ENCODE measurements at regions not wholly inside any gene's neighbourhood (a gene's known extent, or its start where the extent isn't known, plus 50 kb on each side); places are given as distances from the start of the nearest gene placed in this dataset.

- no peak for DNase-seq
- no peaks in the 10 kb centered on the region for H3K4me1 Mint-ChIP-seq
Measured at GRCh38 chr5:125277494-125278154, 531.2 kb upstream of the ZNF608 start.

GRCh38 chr5:125278711-125279110 is 532.3 kb upstream of the ZNF608 start:
- ATAC-seq: no peak
- CTCF ChIA-PET: no interaction called here
- no peak overlapping the region for H3K4me3 Mint-ChIP-seq

More at GRCh38 chr5:125277494-125278154, 531.2 kb upstream of the ZNF608 start:
- H3K36me3 Mint-ChIP-seq: no peaks in the 10 kb centered on the region
- CTCF ChIA-PET: no interaction called here
- H3K27me3 Mint-ChIP-seq: no peaks in the 10 kb centered on the region
- no peaks in the 10 kb centered on the region for H3K9me3 Mint-ChIP-seq (ENCODE audit: low read depth)
- no peak overlapping the region for H3K27ac Mint-ChIP-seq
- H3K4me3 Mint-ChIP-seq: no peak overlapping the region
- no peak for ATAC-seq

GRCh38 chr5:125281667-125282066 is 535.2 kb upstream of the ZNF608 start:
- H3K4me1 Mint-ChIP-seq: no peaks in the 10 kb centered on the region
- no peaks in the 10 kb centered on the region for H3K36me3 Mint-ChIP-seq
- DNase-seq (no peak), ATAC-seq (no peak)
- no peak overlapping the region for H3K4me3 Mint-ChIP-seq
- H3K27ac Mint-ChIP-seq: no peak overlapping the region
- no peaks in the 10 kb centered on the region for H3K27me3 Mint-ChIP-seq
- CTCF ChIA-PET: no interaction called here
- no peaks in the 10 kb centered on the region for H3K9me3 Mint-ChIP-seq (ENCODE audit: low read depth)

More at GRCh38 chr5:125278711-125279110, 532.3 kb upstream of the ZNF608 start:
- Mint-ChIP-seq H3K27me3 (no peaks in the 10 kb centered on the region), H3K36me3 (no peaks in the 10 kb centered on the region), H3K27ac (no peak overlapping the region), H3K4me1 (no peaks in the 10 kb centered on the region), H3K9me3 (ENCODE audit: low read depth) (no peaks in the 10 kb centered on the region)
- no peak for DNase-seq

GRCh38 chr5:125283372-125283771 is 536.9 kb upstream of the ZNF608 start:
- Mint-ChIP-seq H3K4me3 (no peak overlapping the region), H3K27ac (no peak overlapping the region), H3K4me1 (no peaks in the 10 kb centered on the region), H3K36me3 (no peaks in the 10 kb centered on the region), H3K27me3 (no peaks in the 10 kb centered on the region), H3K9me3 (ENCODE audit: low read depth) (no peaks in the 10 kb centered on the region)
- DNase-seq (no peak), ATAC-seq (no peak)
- CTCF ChIA-PET: no interaction called here

- DNase-seq (no peak), ATAC-seq (no peak)
- Mint-ChIP-seq H3K4me1 (no peaks in the 10 kb centered on the region), H3K9me3 (ENCODE audit: low read depth) (no peaks in the 10 kb centered on the region), H3K4me3 (no peak overlapping the region), H3K27ac (no peak overlapping the region), H3K27me3 (no peaks in the 10 kb centered on the region), H3K36me3 (no peaks in the 10 kb centered on the region)
- CTCF ChIA-PET: no interaction called here
Measured at GRCh38 chr5:125286271-125286670, 539.8 kb upstream of the ZNF608 start.

GRCh38 chr5:125289606-125290005 is 543.2 kb upstream of the ZNF608 start:
- H3K27ac Mint-ChIP-seq: no peak overlapping the region

GRCh38 chr5:125290935-125291334 is 544.5 kb upstream of the ZNF608 start:
- no peak overlapping the region for H3K4me3 Mint-ChIP-seq
- H3K27me3 Mint-ChIP-seq: no peaks in the 10 kb centered on the region
- no peaks in the 10 kb centered on the region for H3K36me3 Mint-ChIP-seq
- H3K4me1 Mint-ChIP-seq: no peaks in the 10 kb centered on the region
- DNase-seq: no peak
- H3K27ac Mint-ChIP-seq: no peak overlapping the region
- peaks cover 2% of the 10 kb centered on the region for H3K9me3 Mint-ChIP-seq (ENCODE audit: low read depth)
- no peak for ATAC-seq
- CTCF ChIA-PET: no interaction called here

More at GRCh38 chr5:125289606-125290005, 543.2 kb upstream of the ZNF608 start:
- CTCF ChIA-PET: no interaction called here
- ATAC-seq (no peak), DNase-seq (no peak)
- Mint-ChIP-seq H3K4me1 (no peaks in the 10 kb centered on the region), H3K36me3 (no peaks in the 10 kb centered on the region), H3K9me3 (ENCODE audit: low read depth) (no peaks in the 10 kb centered on the region), H3K27me3 (no peaks in the 10 kb centered on the region), H3K4me3 (no peak overlapping the region)

- Mint-ChIP-seq H3K9me3 (ENCODE audit: low read depth) (peaks cover 2% of the 10 kb centered on the region), H3K27ac (no peak overlapping the region), H3K4me3 (no peak overlapping the region), H3K27me3 (no peaks in the 10 kb centered on the region), H3K36me3 (no peaks in the 10 kb centered on the region), H3K4me1 (no peaks in the 10 kb centered on the region)
- DNase-seq (no peak), ATAC-seq (no peak)
- CTCF ChIA-PET: no interaction called here
Measured at GRCh38 chr5:125291447-125291846, 545.0 kb upstream of the ZNF608 start.

- ATAC-seq (no peak), DNase-seq (no peak)
- Mint-ChIP-seq H3K4me1 (no peaks in the 10 kb centered on the region), H3K9me3 (ENCODE audit: low read depth) (peaks cover 2% of the 10 kb centered on the region), H3K36me3 (no peaks in the 10 kb centered on the region), H3K27me3 (no peaks in the 10 kb centered on the region), H3K27ac (no peak overlapping the region), H3K4me3 (no peak overlapping the region)
- CTCF ChIA-PET: no interaction called here
Measured at GRCh38 chr5:125293223-125293622, 546.8 kb upstream of the ZNF608 start.

- ATAC-seq: no peak
- H3K36me3 Mint-ChIP-seq: no peaks in the 10 kb centered on the region
- CTCF ChIA-PET: no interaction called here
- H3K4me3 Mint-ChIP-seq: no peak overlapping the region
- no peaks in the 10 kb centered on the region for H3K4me1 Mint-ChIP-seq
- no peak for DNase-seq
- no peak overlapping the region for H3K27ac Mint-ChIP-seq
- H3K27me3 Mint-ChIP-seq: no peaks in the 10 kb centered on the region
- H3K9me3 Mint-ChIP-seq (ENCODE audit: low read depth): peaks cover 2% of the 10 kb centered on the region
Measured at GRCh38 chr5:125293726-125294125, 547.3 kb upstream of the ZNF608 start.

- no peak overlapping the region for H3K4me3 Mint-ChIP-seq
- no peaks in the 10 kb centered on the region for H3K36me3 Mint-ChIP-seq
- H3K9me3 Mint-ChIP-seq (ENCODE audit: low read depth): peaks cover 2% of the 10 kb centered on the region
- H3K27ac Mint-ChIP-seq: no peak overlapping the region
- ATAC-seq: no peak
- no peaks in the 10 kb centered on the region for H3K27me3 Mint-ChIP-seq
- CTCF ChIA-PET: no interaction called here
- DNase-seq: no peak
- H3K4me1 Mint-ChIP-seq: no peaks in the 10 kb centered on the region
Measured at GRCh38 chr5:125294844-125295243, 548.4 kb upstream of the ZNF608 start.

GRCh38 chr5:125295405-125295872 is 549.0 kb upstream of the ZNF608 start:
- Mint-ChIP-seq H3K4me1 (no peaks in the 10 kb centered on the region), H3K27me3 (no peaks in the 10 kb centered on the region), H3K9me3 (ENCODE audit: low read depth) (peaks cover 2% of the 10 kb centered on the region), H3K4me3 (no peak overlapping the region), H3K27ac (no peak overlapping the region), H3K36me3 (no peaks in the 10 kb centered on the region)
- CTCF ChIA-PET: no interaction called here
- no peak for DNase-seq
- no peak for ATAC-seq

- CTCF ChIA-PET: no interaction called here
- Mint-ChIP-seq H3K36me3 (no peaks in the 10 kb centered on the region), H3K9me3 (ENCODE audit: low read depth) (peaks cover 6% of the 10 kb centered on the region), H3K4me1 (no peaks in the 10 kb centered on the region), H3K27ac (no peak overlapping the region), H3K4me3 (no peak overlapping the region), H3K27me3 (no peaks in the 10 kb centered on the region)
- DNase-seq (no peak), ATAC-seq (no peak)
Measured at GRCh38 chr5:125298258-125298657, 551.8 kb upstream of the ZNF608 start.

GRCh38 chr5:125298746-125299379 is 552.4 kb upstream of the ZNF608 start:
- no peak for ATAC-seq
- Mint-ChIP-seq H3K27ac (no peak overlapping the region), H3K9me3 (ENCODE audit: low read depth) (peaks cover 6% of the 10 kb centered on the region), H3K27me3 (no peaks in the 10 kb centered on the region), H3K36me3 (no peaks in the 10 kb centered on the region), H3K4me3 (no peak overlapping the region), H3K4me1 (no peaks in the 10 kb centered on the region)
- DNase-seq: no peak
- CTCF ChIA-PET: no interaction called here

Measured in activated CD8-positive, alpha-beta memory T cell treated with anti-CD3 and anti-CD28 coated beads, Interleukin-2, amount 10 ng/mL, durations not matched to agents 7 days and 5 days (primary cell).